Neural progenitor cell (in vitro differentiated cells): ENCODE measurements at regions not wholly inside any gene's neighbourhood (a gene's known extent, or its start where the extent isn't known, plus 50 kb on each side); places are given as distances from the start of the nearest gene placed in this dataset.

Source experiments
- CTCF ChIP-seq: fragments of 200-600 bp; sonication (generic); IDR thresholded peaks from 2 replicates; pipeline ENCODE4 v1.5.1; 2017; ENCODE audit warnings: antibody characterized with exemption, mild to moderate bottlenecking
- EZH2 ChIP-seq: fragments of 200-600 bp; sonication (generic); IDR thresholded peaks from 2 replicates; pipeline ENCODE4 v1.6.1; 2017; ENCODE audit warnings: antibody characterized with exemption, mild to moderate bottlenecking, moderate library complexity

- TF ChIP-seq CTCF (no peak), EZH2 (no peak)
Observed at GRCh38 chr2:228866044-228866443, 405.0 kb downstream of the PID1 start.
